H9 (cell line): ENCODE measurements at regions not wholly inside any gene's neighbourhood (a gene's known extent, or its start where the extent isn't known, plus 50 kb on each side); places are given as distances from the start of the nearest gene placed in this dataset.

Experiments
- DNase-seq: peaks from one replicate; pipeline ENCODE4 v3.0.0-alpha.2; 2017
- H2AFZ ChIP-seq: one replicate; pipeline ENCODE4 v1.6.1; 2013; ENCODE audit warnings: mild to moderate bottlenecking, low read length, control low read depth, moderate library complexity
- H2AK5ac ChIP-seq: 2 replicates; pipeline ENCODE4 v1.6.1; 2013; ENCODE audit warnings: low read length, control low read depth, mixed read lengths; ENCODE audit not compliant: insufficient read length
- H2BK120ac ChIP-seq: one replicate; pipeline ENCODE4 v1.6.1; 2013; ENCODE audit warnings: low read depth, mild to moderate bottlenecking, low read length, control low read depth, inconsistent platforms; ENCODE audit not compliant: poor library complexity, severe bottlenecking
- H2BK12ac ChIP-seq: 2 replicates; pipeline ENCODE4 v1.6.1; 2013; ENCODE audit warnings: low read length, control low read depth, mixed read lengths, low read depth; ENCODE audit not compliant: insufficient read length
- H2BK15ac ChIP-seq: 2 replicates; pipeline ENCODE4 v1.6.1; 2013; ENCODE audit warnings: low read depth, low read length, control low read depth
- H2BK20ac ChIP-seq: one replicate; pipeline ENCODE4 v1.6.1; 2013; ENCODE audit warnings: low read depth, mild to moderate bottlenecking, low read length, control low read depth, inconsistent platforms; ENCODE audit not compliant: poor library complexity, severe bottlenecking
- H2BK5ac ChIP-seq: 2 replicates; pipeline ENCODE4 v1.6.1; 2013; ENCODE audit warnings: low read length, control low read depth, mixed read lengths; ENCODE audit not compliant: insufficient read length
- H3K14ac ChIP-seq: 2 replicates; pipeline ENCODE4 v1.6.1; 2013; ENCODE audit warnings: low read length, control low read depth; ENCODE audit not compliant: insufficient read depth
- H3K18ac ChIP-seq: 2 replicates; pipeline ENCODE4 v1.6.1; 2013; ENCODE audit warnings: low read depth, mild to moderate bottlenecking, mixed read lengths, low read length, control low read depth; ENCODE audit not compliant: insufficient read length
- H3K23ac ChIP-seq: 2 replicates; pipeline ENCODE4 v1.6.1; 2013; ENCODE audit warnings: low read length, control low read depth, mixed read lengths, low read depth; ENCODE audit not compliant: insufficient read length
- H3K23me2 ChIP-seq: 2 replicates; pipeline ENCODE4 v1.6.1; 2013; ENCODE audit warnings: low read depth, mild to moderate bottlenecking, mixed read lengths, low read length, control low read depth; ENCODE audit not compliant: insufficient read length, poor library complexity, severe bottlenecking
- H3K27ac ChIP-seq: 2 replicates; pipeline ENCODE4 v1.5.1; 2013; ENCODE audit warnings: low read length, control low read depth, mixed read lengths, low read depth; ENCODE audit not compliant: insufficient read length
- H3K27me3 ChIP-seq: 2 replicates; pipeline ENCODE4 v1.6.1; 2013; ENCODE audit warnings: low read length, control low read depth, inconsistent platforms; ENCODE audit not compliant: insufficient read depth
- H3K4ac ChIP-seq: 2 replicates; pipeline ENCODE4 v1.6.1; 2013; ENCODE audit warnings: low read depth, mild to moderate bottlenecking, control low read depth, inconsistent platforms, low read length, moderate library complexity
- H3K4me1 ChIP-seq: 2 replicates; pipeline ENCODE4 v1.6.1; 2013; ENCODE audit warnings: low read length, control low read depth, inconsistent platforms; ENCODE audit not compliant: insufficient read depth
- H3K4me2 ChIP-seq: 2 replicates; pipeline ENCODE4 v1.6.1; 2013; ENCODE audit warnings: low read length, control low read depth, mixed read lengths; ENCODE audit not compliant: insufficient read length, insufficient read depth
- H3K56ac ChIP-seq: 2 replicates; pipeline ENCODE4 v1.6.1; 2013; ENCODE audit warnings: low read depth, mild to moderate bottlenecking, mixed read lengths, low read length, control low read depth; ENCODE audit not compliant: insufficient read length
- H3K79me1 ChIP-seq: 2 replicates; pipeline ENCODE4 v1.6.1; 2013; ENCODE audit warnings: low read depth, mild to moderate bottlenecking, moderate library complexity, low read length, control low read depth, inconsistent platforms; ENCODE audit not compliant: insufficient read depth, poor library complexity, severe bottlenecking
- H3K79me2 ChIP-seq: 2 replicates; pipeline ENCODE4 v1.6.1; 2013; ENCODE audit warnings: low read length, control low read depth, inconsistent platforms; ENCODE audit not compliant: insufficient read depth
- H3K9ac ChIP-seq: 2 replicates; pipeline ENCODE4 v1.6.1; 2013; ENCODE audit warnings: low read length, control low read depth, mixed read lengths; ENCODE audit not compliant: insufficient read length; ENCODE audit errors: extremely low read depth
- H3K9me3 ChIP-seq: one replicate; pipeline ENCODE4 v1.6.1; 2013; ENCODE audit warnings: low read depth, low read length, inconsistent platforms; ENCODE audit not compliant: control insufficient read depth
- H3T11ph ChIP-seq: one replicate; pipeline ENCODE4 v1.6.1; 2013; ENCODE audit warnings: mild to moderate bottlenecking, low read length, control low read depth, inconsistent platforms
- H4K20me1 ChIP-seq: one replicate; pipeline ENCODE4 v1.6.1; 2013; ENCODE audit not compliant: control insufficient read depth, insufficient read length, insufficient read depth
- H4K5ac ChIP-seq: 2 replicates; pipeline ENCODE4 v1.6.1; 2013; ENCODE audit warnings: low read depth, mild to moderate bottlenecking, mixed read lengths, low read length, control low read depth; ENCODE audit not compliant: insufficient read length
- H4K8ac ChIP-seq: replicated peaks from 2 replicates; pipeline ENCODE4 v1.6.1; 2013; ENCODE audit warnings: low read length, control low read depth, mixed read lengths, low read depth; ENCODE audit not compliant: insufficient read length
- H4K91ac ChIP-seq: 2 replicates; pipeline ENCODE4 v1.6.1; 2013; ENCODE audit warnings: low read depth, mild to moderate bottlenecking, moderate library complexity, mixed read lengths, low read length, control low read depth; ENCODE audit not compliant: insufficient read length
- H3K27ac Mint-ChIP-seq, 3 experiments: 2 replicates in 2 of 3; 3 replicates in 1 of 3; pipeline ENCODE4 v1.8.0; 2020 to 2021; ENCODE audit warnings: mixed read lengths in 3 of 3, mild to moderate bottlenecking in 1 of 3, moderate library complexity in 1 of 3
- H3K27me3 Mint-ChIP-seq: 2 replicates; pipeline ENCODE4 v1.8.0; 2021; ENCODE audit warnings: low read depth, mild to moderate bottlenecking, moderate library complexity, mixed read lengths
- H3K36me3 Mint-ChIP-seq, 3 experiments: 2 replicates in 2 of 3; 3 replicates in 1 of 3; pipeline ENCODE4 v1.8.0; 2020 to 2021; ENCODE audit warnings: low read depth in 3 of 3, mixed read lengths in 3 of 3; ENCODE audit not compliant: insufficient read depth in 1 of 3
- H3K4me1 Mint-ChIP-seq, 2 experiments: 2 replicates each; pipeline ENCODE4 v1.8.0; 2020; ENCODE audit warnings: mixed read lengths in 2 of 2
- H3K4me3 Mint-ChIP-seq, 2 experiments: 2 replicates in 1 of 2; 3 replicates in 1 of 2; pipeline ENCODE4 v1.8.0; 2020 to 2021; ENCODE audit warnings: mild to moderate bottlenecking in 2 of 2, mixed read lengths in 2 of 2, moderate library complexity in 1 of 2
- H3K9me3 Mint-ChIP-seq, 2 experiments: 2 replicates in 1 of 2; 3 replicates in 1 of 2; pipeline ENCODE4 v1.8.0; 2020; ENCODE audit warnings: mild to moderate bottlenecking in 2 of 2, mixed read lengths in 2 of 2, moderate library complexity in 1 of 2
- WGBS: extraction: QIAGEN DNeasy Blood & Tissue Kit; methylation state at CpG from one replicate; pipeline ENCODE4 v1.1.7; 2013; ENCODE audit warnings: missing lambda C conversion rate, low lambda C conversion rate, mixed read lengths; ENCODE audit not compliant: insufficient read length; ENCODE audit errors: extremely low coverage; 5-methylcytosine and 5-hydroxymethylcytosine counted together
- TF ChIP-seq, protein P1 (sequence below): fragments of 200-600 bp; sonication (generic); conservative IDR thresholded peaks from 3 replicates; pipeline ENCODE4 v1.8.0; 2021; ENCODE audit warnings: antibody characterized with exemption, mild to moderate bottlenecking

DNA sequence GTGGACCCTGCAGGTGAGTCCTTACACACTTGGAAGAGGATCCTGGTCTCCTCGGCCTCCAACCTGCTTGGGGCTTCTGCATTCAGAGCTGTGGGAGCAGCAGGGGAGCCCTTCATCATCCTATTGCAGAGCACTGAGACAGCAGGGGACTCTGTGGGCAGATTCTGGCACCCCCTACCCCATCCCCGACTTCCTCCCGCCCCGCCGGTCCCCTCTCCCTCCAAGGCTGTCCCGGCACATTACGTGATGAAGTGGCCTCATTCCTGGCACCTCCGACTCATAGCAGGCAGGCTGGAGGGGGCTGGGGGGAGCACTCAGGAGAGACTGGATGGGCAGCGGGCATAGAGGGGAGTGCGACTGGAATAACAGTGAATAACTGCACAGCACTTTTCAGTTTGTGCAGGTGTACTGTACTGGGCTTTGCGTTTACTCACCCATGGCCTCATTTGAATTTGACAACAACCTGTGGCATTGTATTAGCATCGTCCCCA lies 394.1 kb downstream of the MATN1 start:
- Histone ChIP-seq H4K5ac (no peak overlapping the region), H3T11ph (no peak overlapping the region), H4K20me1 (no peaks in the 10 kb centered on the region), H3K79me2 (no peaks in the 10 kb centered on the region), H2BK20ac (no peak overlapping the region), H3K18ac (no peak overlapping the region), H4K91ac (no peak overlapping the region), H3K79me1 (no peaks in the 10 kb centered on the region), H2BK12ac (no peak overlapping the region), H2BK120ac (no peak overlapping the region), H3K4me1 (no peaks in the 10 kb centered on the region), H2AFZ (no peak overlapping the region), H2BK15ac (no peak overlapping the region), H3K9me3 (no peaks in the 10 kb centered on the region), H3K23ac (no peak overlapping the region), H3K23me2 (no peaks in the 10 kb centered on the region), H4K8ac (no peak overlapping the region), H3K9ac (no peak overlapping the region), H3K4ac (no peak overlapping the region), H3K56ac (no peak overlapping the region), H3K14ac (no peak overlapping the region), H3K4me2 (no peak overlapping the region), H2BK5ac (no peak overlapping the region), H3K27ac (no peak overlapping the region), H3K27me3 (no peaks in the 10 kb centered on the region), H2AK5ac (no peak overlapping the region)
- Mint-ChIP-seq H3K36me3 (no peaks in the 10 kb centered on the region), H3K27ac (no peak overlapping the region), H3K4me3 (no peak overlapping the region), H3K27me3 (no peaks in the 10 kb centered on the region), H3K4me1 (peaks cover 12 to 20% of the 10 kb centered on the region in 2 experiments), H3K9me3 (no peaks in the 10 kb centered on the region)
- peak; percentile 22 for DNase-seq
- WGBS = no CpG with 5 or more reads among the region's 12 CpGs
- TF ChIP-seq, protein P1, sequence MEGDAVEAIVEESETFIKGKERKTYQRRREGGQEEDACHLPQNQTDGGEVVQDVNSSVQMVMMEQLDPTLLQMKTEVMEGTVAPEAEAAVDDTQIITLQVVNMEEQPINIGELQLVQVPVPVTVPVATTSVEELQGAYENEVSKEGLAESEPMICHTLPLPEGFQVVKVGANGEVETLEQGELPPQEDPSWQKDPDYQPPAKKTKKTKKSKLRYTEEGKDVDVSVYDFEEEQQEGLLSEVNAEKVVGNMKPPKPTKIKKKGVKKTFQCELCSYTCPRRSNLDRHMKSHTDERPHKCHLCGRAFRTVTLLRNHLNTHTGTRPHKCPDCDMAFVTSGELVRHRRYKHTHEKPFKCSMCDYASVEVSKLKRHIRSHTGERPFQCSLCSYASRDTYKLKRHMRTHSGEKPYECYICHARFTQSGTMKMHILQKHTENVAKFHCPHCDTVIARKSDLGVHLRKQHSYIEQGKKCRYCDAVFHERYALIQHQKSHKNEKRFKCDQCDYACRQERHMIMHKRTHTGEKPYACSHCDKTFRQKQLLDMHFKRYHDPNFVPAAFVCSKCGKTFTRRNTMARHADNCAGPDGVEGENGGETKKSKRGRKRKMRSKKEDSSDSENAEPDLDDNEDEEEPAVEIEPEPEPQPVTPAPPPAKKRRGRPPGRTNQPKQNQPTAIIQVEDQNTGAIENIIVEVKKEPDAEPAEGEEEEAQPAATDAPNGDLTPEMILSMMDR = no peak
